ENCODE measurements at regions not wholly inside any gene's neighbourhood (a gene's known extent, or its start where the extent isn't known, plus 50 kb on each side); places are given as distances from the start of the nearest gene placed in this dataset.

DNA sequence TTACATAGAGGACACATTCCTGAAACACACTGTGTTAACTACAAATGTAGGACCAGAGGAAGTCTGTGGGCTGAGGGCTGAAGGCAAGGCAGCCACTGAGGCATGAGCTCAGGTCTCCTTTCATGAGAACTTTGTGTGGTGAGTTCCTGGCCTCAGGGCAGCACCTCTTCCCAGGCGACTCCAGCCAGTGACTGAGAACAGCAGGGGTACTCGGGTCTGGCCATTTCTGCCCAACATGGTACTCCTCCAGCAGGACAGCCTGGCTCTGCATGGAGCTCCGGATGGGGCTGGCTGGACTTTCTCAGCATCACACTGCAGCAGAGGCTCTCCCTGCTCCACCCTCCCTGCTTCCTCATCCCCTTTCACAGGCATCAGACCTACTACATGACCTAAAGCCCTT is 125.5 kb upstream of the SPATS2L start:
- Mint-ChIP-seq H3K4me3 (no peak overlapping the region), H3K4me1 (ENCODE audit: low read depth) (no peaks in the 10 kb centered on the region), H3K9me3 (no peaks in the 10 kb centered on the region), H3K36me3 (ENCODE audit: low read depth) (no peaks in the 10 kb centered on the region), H3K27me3 (peaks cover 38% of the 10 kb centered on the region), H3K27ac (no peak overlapping the region)
- DNase-seq (no peak), ATAC-seq (ENCODE audit: poor library complexity) (no peak)
- no peak for TF ChIP-seq CTCF (IDR thresholded peaks at IDR 0.05)
- no peak overlapping the region for H3K27ac ChIP-seq (ENCODE audit: low read depth in 1 of 2, low read length in 2 of 2)
- POLR2A ChIA-PET = interaction anchor here (0.6 kb wide), 1 partner anchor 56 kb away, joined by 3 read pairs; no protein-coding TSS in a partner anchor
- peaks cover 0 to 4% of the 10 kb centered on the region in 2 experiments for H3K9me3 ChIP-seq (ENCODE audit: control insufficient read depth in 1 of 2, insufficient read depth in 1 of 2, low read length in 2 of 2)
- H3K4me1 ChIP-seq (ENCODE audit: insufficient read depth, low read length) = no peaks in the 10 kb centered on the region
- H3K36me3 ChIP-seq (ENCODE audit: insufficient read depth, low read length) = no peaks in the 10 kb centered on the region
- CTCF ChIA-PET = no interaction called here
- H3K4me3 ChIP-seq (ENCODE audit: low read length) = no peak overlapping the region
- intact Hi-C loops (cut with DNase I, micrococcal nuclease) = loop anchor here in 1 of 2 experiments (5.0 kb wide), 1 partner anchor 59 kb away; no protein-coding TSS in a partner anchor
- peaks cover 5 to 11% of the 10 kb centered on the region in 2 experiments for H3K27me3 ChIP-seq (ENCODE audit: control insufficient read depth in 1 of 2, insufficient read depth in 2 of 2, low read length in 2 of 2)

GRCh38 chr2:200181755-200182154 is 124.7 kb upstream of the SPATS2L start:
- CTCF ChIA-PET = no interaction called here
- no peak overlapping the region for H3K4me3 ChIP-seq (ENCODE audit: low read length)
- H3K4me1 ChIP-seq (ENCODE audit: insufficient read depth, low read length) = no peaks in the 10 kb centered on the region

DNA sequence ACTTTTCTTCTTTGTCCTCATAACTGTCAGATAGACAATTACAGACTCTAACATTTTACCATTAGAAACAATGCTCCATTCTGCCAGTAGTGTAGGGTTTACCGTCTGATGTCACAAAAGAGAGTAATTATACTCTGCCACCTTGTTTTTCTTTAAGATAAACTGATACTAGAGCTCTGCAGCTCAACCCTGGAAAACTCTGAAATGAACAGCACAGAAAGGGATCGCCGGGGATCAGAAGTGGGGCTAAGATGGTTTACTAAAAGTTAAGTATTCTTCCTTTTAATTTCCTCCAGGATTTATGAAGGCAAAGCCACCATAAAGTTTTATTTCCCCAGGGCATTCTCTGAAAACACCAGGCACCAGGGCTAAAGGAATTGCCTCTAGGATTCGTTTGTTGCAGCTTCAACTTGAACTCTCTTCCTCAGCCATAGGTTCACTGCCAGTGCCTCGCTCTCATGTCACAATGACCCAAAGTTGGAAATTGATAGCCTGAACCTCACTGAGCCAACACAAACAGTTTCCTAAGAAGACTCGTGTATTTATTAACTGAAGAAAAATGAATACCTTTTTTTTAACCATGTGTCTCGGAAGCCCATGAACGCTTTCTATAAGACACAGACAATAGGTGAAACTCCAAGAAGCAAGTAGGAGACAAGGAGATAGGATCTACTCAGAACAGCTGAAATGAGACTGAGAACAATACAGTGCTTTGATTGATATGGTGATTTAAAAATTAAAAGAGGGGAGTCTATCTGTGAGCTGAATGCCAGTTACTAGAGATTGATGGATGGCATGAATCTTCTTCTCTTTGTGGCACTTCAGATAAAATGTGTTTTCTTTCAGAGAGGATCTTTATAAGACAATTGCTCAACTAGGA is 121.5 kb upstream of the SPATS2L start:
- Mint-ChIP-seq H3K4me1 (ENCODE audit: low read depth) (no peaks in the 10 kb centered on the region), H3K36me3 (ENCODE audit: low read depth) (no peaks in the 10 kb centered on the region), H3K27ac (no peak overlapping the region), H3K9me3 (no peaks in the 10 kb centered on the region), H3K4me3 (no peak overlapping the region), H3K27me3 (peaks cover 33% of the 10 kb centered on the region)
- Histone ChIP-seq H3K4me1 (ENCODE audit: insufficient read depth, low read length) (no peaks in the 10 kb centered on the region), H3K4me3 (ENCODE audit: low read length) (no peak overlapping the region), H3K27ac (ENCODE audit: low read depth in 1 of 2, low read length in 2 of 2) (no peak overlapping the region), H3K27me3 (ENCODE audit: control insufficient read depth in 1 of 2, insufficient read depth in 2 of 2, low read length in 2 of 2) (peaks cover 0 to 8% of the 10 kb centered on the region in 2 experiments), H3K36me3 (ENCODE audit: insufficient read depth, low read length) (no peaks in the 10 kb centered on the region), H3K9me3 (ENCODE audit: control insufficient read depth in 1 of 2, insufficient read depth in 1 of 2, low read length in 2 of 2) (peaks cover 0 to 4% of the 10 kb centered on the region in 2 experiments)
- POLR2A ChIA-PET = no interaction called here
- TF ChIP-seq CTCF (IDR thresholded peaks at IDR 0.05) = no peak
- CTCF ChIA-PET = no interaction called here
- intact Hi-C loops (cut with DNase I, micrococcal nuclease) = loop anchor here in 1 of 2 experiments (5.0 kb wide), 1 partner anchor 63 kb away; no protein-coding TSS in a partner anchor
- ATAC-seq (ENCODE audit: poor library complexity) = no peak
- DNase-seq = no peak

More at GRCh38 chr2:200181755-200182154, 124.7 kb upstream of the SPATS2L start:
- Mint-ChIP-seq H3K4me1 (ENCODE audit: low read depth) (no peaks in the 10 kb centered on the region), H3K4me3 (no peak overlapping the region), H3K27me3 (peaks cover 43% of the 10 kb centered on the region), H3K36me3 (ENCODE audit: low read depth) (no peaks in the 10 kb centered on the region), H3K9me3 (no peaks in the 10 kb centered on the region), H3K27ac (no peak overlapping the region)
- Histone ChIP-seq H3K9me3 (ENCODE audit: control insufficient read depth in 1 of 2, insufficient read depth in 1 of 2, low read length in 2 of 2) (peaks cover 0 to 4% of the 10 kb centered on the region in 2 experiments), H3K27me3 (ENCODE audit: control insufficient read depth in 1 of 2, insufficient read depth in 2 of 2, low read length in 2 of 2) (peaks cover 5 to 11% of the 10 kb centered on the region in 2 experiments), H3K27ac (ENCODE audit: low read depth in 1 of 2, low read length in 2 of 2) (no peak overlapping the region), H3K36me3 (ENCODE audit: insufficient read depth, low read length) (no peaks in the 10 kb centered on the region)
- no peak for ATAC-seq (ENCODE audit: poor library complexity)
- no peak for DNase-seq
- intact Hi-C loops (cut with DNase I, micrococcal nuclease) = loop anchor here in 1 of 2 experiments (5.0 kb wide), 1 partner anchor 59 kb away; no protein-coding TSS in a partner anchor
- POLR2A ChIA-PET = interaction anchor here (0.6 kb wide), 1 partner anchor 55 kb away, joined by 3 read pairs; no protein-coding TSS in a partner anchor
- no peak for TF ChIP-seq CTCF (IDR thresholded peaks at IDR 0.05)

Data from CD4-positive, alpha-beta T cell (primary cell).